Glomerular endothelial cell (primary cell): ENCODE measurements at regions not wholly inside any gene's neighbourhood (a gene's known extent, or its start where the extent isn't known, plus 50 kb on each side); places are given as distances from the start of the nearest gene placed in this dataset.

Source experiments
- DNase-seq: peaks from one replicate; pipeline ENCODE4 v3.0.0-alpha.2; 2011; ENCODE audit warnings: low read depth, low spot score; ENCODE audit errors: extremely low read depth

- no peak for DNase-seq
Measured at GRCh38 chr3:182050932-182051331, 339.2 kb downstream of the SOX2 start.

GRCh38 chr3:182052332-182052731 lies 340.6 kb downstream of the SOX2 start:
- no peak for DNase-seq

- no peak for DNase-seq
Measured at GRCh38 chr3:182052757-182053156, 341.0 kb downstream of the SOX2 start.

DNA sequence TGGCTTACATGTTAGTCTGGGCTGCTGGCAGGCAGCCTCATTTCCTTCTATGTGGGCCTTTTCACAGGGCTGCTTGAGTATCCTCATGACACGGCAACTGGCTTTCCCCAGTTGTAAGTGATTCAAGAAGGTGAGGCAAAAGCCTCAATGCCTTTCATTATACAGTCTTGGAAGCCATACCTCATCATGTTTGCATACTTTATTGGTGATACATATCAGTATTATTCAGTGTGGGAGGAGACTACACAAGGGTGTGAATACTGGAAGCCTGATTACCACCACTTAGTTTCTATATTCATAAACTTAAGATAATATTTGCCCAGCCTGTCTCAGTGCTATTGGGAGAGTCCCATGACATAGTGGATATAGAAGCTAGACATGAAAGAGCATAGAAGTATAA lies 346.8 kb downstream of the SOX2 start:
- DNase-seq: no peak

- no peak for DNase-seq
Measured at GRCh38 chr3:182063742-182064141, 352.0 kb downstream of the SOX2 start.

DNA sequence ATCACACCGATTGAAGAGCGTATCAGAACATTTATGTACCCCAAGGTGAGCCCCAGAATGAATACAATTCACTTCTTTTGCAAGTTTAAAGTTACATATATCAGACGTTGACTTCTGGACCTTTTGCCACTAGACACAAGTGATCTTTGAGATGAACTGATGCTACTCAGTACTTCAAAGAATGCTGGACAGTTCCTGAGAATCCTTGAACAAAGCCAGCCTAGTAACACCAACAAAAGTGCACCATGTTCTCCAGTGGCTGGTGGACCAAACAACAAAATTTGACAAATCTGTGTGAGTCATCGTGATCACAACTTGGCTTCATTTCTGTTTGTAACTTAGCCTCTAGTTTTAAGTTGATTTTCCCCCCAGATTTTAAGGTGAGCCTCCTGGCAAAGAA lies 355.7 kb downstream of the SOX2 start:
- no peak for DNase-seq

DNA sequence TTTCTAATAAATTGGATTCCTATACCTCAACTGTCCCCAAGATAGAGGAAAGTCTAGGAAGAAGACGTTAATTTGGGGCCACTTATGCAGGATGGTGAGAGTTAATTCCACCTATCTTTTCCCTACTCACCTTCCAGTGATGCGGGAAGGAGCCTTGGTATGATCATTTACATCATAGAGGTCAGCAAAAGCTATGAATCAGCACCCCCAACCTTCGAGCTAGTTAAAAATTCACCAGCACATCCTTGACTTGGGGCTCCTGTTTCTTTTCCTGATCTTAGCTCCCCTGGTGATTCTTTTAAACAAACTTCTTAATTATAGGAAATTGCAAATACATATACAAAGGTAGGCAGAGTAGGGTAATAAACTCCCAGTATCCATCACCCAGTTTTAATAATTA lies 366.6 kb downstream of the SOX2 start:
- no peak for DNase-seq

GRCh38 chr3:182078929-182079328 lies 367.2 kb downstream of the SOX2 start:
- no peak for DNase-seq

DNA sequence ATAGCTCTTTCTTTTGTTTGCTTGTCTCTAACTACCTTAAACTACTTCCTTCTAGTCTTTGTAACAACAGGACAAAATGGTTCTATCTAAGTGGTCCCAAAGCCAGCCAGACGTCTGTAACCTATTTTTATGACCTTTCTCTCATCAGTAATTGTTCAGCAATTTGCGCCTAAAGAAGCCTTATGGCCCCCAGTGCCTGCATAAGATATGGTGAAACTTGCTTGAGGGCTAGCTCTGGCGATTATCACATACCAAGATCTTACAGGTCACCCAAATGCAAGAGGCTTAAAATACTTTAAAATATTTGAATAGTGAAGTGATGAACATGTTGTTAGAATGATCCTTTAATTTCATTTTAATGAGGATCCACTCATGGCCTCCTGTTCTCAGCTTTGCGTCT lies 369.4 kb downstream of the SOX2 start:
- no peak for DNase-seq

DNA sequence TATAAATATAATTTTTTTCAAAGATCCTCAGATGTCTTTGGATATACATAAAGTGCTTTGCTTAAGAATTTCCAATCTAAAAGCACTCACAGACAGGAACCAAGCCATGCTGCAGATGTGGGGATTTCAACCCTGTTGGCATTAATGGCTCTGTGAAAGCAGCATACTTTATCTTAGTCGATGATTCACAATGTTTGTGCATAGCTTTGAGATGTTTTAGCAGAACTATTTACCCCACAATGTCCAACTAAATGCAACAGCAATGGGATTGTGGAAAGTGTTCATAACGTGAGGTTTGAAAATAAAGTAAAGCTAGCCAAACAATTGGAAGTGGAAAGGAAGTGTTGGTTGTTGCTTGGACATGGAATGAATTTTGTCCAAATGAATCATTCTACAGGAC lies 371.4 kb downstream of the SOX2 start:
- no peak for DNase-seq

- no peak for DNase-seq
Measured at GRCh38 chr3:182092662-182093262, 381.0 kb downstream of the SOX2 start.

GRCh38 chr3:182094321-182094720 lies 382.6 kb downstream of the SOX2 start:
- no peak for DNase-seq

GRCh38 chr3:182104881-182105280 lies 393.2 kb downstream of the SOX2 start:
- DNase-seq: no peak

DNA sequence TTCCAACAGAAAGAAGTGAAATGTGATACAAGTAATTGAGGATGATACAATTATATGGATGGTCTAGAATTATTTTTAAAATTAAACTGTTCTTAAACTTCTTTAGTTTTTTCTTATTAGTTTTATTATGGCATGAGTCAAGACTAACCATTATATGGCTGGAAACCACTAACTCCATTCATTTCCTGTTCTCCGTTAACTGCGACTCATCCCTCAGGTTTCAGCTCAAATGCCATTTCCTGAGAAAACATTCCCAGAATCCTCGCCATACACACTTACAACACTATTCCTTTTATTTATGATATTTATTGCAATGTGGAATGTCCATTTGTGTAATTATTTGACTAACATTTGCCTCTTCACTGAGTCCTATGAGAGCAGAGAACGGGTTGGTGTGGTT lies 394.1 kb downstream of the SOX2 start:
- DNase-seq: no peak

DNA sequence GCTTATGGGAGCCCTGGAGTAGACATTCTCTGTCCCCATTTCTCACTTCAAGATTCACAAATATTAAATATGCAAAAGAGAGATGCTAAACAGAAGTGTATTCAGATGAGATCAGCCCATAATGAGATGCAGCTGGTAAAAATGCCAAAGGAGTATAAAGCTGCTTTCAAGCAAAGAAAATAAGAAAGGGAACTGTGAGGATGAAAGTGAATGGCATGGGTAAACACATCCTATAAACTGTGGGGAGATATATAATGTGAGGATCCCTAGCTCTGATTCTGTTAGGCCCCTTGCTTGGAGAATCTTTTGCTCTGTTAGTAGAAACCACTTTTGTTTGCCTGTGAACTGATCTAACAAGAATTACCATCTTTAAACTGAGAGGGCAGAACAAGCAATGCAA lies 396.6 kb downstream of the SOX2 start:
- no peak for DNase-seq

DNA sequence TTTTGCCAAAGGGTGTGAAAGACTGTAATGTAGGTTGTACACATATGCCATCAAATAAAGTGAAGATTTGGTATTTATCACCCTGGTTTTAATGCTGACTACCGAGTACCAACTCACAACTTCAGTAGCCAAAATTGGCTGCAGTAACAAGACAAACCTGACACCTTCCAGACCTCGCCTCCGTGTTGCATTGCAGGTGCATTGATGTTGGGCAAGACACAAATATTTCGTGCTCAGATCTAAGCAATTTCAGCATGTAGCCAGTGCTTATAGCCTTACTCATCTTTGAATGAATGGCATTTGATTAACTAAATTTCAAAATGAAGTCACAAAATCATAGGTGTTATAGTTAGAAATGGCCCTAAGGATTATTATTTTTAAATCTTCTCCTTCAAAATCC lies 400.2 kb downstream of the SOX2 start:
- no peak for DNase-seq

DNA sequence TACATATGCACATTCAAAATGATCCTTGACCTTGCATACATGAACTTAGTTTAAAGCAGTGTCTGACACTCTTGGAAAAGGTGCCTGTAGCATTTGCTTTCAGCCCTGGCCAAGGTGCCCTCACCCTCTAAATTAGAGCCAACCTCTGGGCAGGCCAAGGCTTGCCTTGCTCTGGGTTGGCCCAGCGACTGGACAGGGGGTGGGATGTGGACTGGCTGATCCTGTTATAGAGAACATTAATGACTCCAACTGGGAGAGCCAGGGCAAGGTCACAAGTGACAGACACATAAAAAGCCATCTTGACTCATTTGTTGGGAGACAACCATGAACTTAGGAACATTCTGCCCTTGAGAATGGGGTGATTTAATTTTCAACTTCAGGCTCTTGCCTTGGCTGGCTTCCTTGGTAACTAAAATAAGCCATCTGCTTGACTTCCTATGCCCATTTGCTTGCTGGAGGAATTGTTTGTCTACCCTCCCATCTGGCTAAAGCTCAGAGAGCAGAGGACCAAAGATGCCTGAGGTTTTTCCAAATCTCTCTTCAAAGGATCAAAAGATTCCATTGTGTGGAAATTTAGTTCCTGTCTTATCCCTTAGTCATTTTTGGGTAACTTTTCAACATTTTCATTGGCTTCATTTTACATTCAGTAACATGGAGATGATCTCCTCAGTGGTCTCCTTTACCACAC lies 403.7 kb downstream of the SOX2 start:
- DNase-seq: no peak

- DNase-seq: no peak
Measured at GRCh38 chr3:182116386-182116785, 404.7 kb downstream of the SOX2 start.

GRCh38 chr3:182117131-182117530 lies 405.4 kb downstream of the SOX2 start:
- DNase-seq: no peak

DNA sequence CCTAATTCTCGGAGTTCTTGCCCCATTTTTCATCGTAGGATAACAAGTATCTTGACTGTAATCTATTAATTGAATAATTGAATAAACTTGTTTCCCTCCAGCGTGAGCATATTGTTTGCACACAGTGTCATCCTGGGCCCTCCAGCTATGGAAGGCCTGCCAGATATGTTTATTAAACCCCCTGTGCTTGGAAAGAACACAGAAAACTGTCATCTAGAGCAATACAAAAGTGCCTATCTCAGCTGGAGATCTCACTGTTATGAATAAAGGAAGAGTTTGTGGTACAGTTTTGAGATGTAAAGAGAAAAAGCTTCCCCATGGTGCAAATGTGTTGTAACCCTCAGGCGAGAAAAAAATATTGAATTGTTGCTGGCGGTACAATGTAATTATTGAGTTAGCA lies 405.9 kb downstream of the SOX2 start:
- DNase-seq: no peak

- no peak for DNase-seq
Measured at GRCh38 chr3:182118066-182118465, 406.3 kb downstream of the SOX2 start.

GRCh38 chr3:182121401-182121800 lies 409.7 kb downstream of the SOX2 start:
- no peak for DNase-seq

DNA sequence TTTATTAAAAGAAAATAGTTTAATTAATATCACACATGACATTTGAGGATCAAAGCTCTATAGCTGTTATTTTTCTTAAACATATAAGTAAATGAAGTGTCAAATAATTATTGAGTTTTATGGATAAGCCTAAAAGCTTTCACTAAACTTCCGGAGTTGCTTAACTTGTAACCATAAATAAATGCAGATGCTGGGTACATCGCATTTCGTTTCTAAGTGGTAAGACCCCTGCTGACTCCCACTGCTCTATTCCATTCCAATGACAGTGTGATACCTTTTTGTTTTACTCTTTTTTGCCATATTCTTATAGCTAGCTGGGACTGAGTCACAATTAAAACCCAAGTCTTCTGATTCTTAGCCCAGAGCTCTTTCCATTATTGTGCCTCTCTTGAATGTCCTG lies 411.1 kb downstream of the SOX2 start:
- no peak for DNase-seq
